Pancreas (tissue), 10 donors: ENCODE measurements at regions not wholly inside any gene's neighbourhood (a gene's known extent, or its start where the extent isn't known, plus 50 kb on each side); places are given as distances from the start of the nearest gene placed in this dataset.

Source experiments
- ATAC-seq, 4 donors: fragments of 200-7000 bp; cut with Tn5 transposase; one replicate each; pipeline versions ENCODE4 v1.8.0 to v1.9.1; 2020; ENCODE audit warnings: mild to moderate bottlenecking in 4 of 4, moderate library complexity in 4 of 4
- DNase-seq, 6 donors: peaks; one replicate each; pipeline ENCODE4 v3.0.0-alpha.2; 2020
- FAIRE-seq: peaks from 2 replicates; lab custom pipeline; 2012; peaks lifted over from hg19 to GRCh38; lab: Jason Lieb, UNC
- H3K27ac ChIP-seq, 4 donors: fragments of 200-600 bp; sonication (generic); 1 replicate in 3 of 4; 2 replicates in 1 of 4; pipeline versions ENCODE4 v1.5.0 to v1.8.0; 2020
- H3K27me3 ChIP-seq, 4 donors: fragments of 200-600 bp; one replicate each; pipeline ENCODE4 v1.8.0; 2021
- H3K36me3 ChIP-seq, 3 donors: fragments of 200-600 bp; sonication (generic) in 1 of 3; one replicate each; pipeline versions ENCODE4 v1.5.0 to v1.8.0; 2020 to 2021
- H3K4me1 ChIP-seq, 3 donors: fragments of 200-600 bp; one replicate each; pipeline ENCODE4 v1.8.0; 2021
- H3K4me3 ChIP-seq, 4 donors: fragments of 200-600 bp; sonication (generic) in 2 of 4; one replicate each; pipeline versions ENCODE4 v1.5.0 to v1.8.0; 2020 to 2021
- H3K9me3 ChIP-seq, 4 donors: fragments of 200-600 bp; one replicate each; pipeline ENCODE4 v1.8.0; 2021
- WGBS, 2 donors: extraction: QIAGEN DNeasy Blood & Tissue Kit; methylation state at CpG; one replicate each; pipeline ENCODE4 v1.1.7; 2013; 5-methylcytosine and 5-hydroxymethylcytosine counted together
- intact Hi-C, 3 donors: fragments of 100-400 bp; cut with DNase I; formaldehyde crosslinking; loops; one replicate each; pipeline versions ENCODE4 v1.11.1 to v1.14.2; 2022
- TF ChIP-seq, protein P1 (sequence below), 4 donors: fragments of 200-600 bp; sonication (generic) in 3 of 4; IDR thresholded peaks; one replicate each; pipeline versions ENCODE4 v1.5.0 to v1.8.0; 2021; ENCODE audit warnings: antibody characterized with exemption in 4 of 4
- donor health status: healthy with polysubstance abuse.
- donor health status: DM: no; HTN: no; CAD: no; lungs with moderate emphysema.
- donor health status: DM: no; HTN: no; CAD: no.
- donor health status: control.
- donor health status: control.
- donor health status: Bipolar disorder and iron deficiency.
- donor health status: DM: yes; HTN: yes; CAD: no.
- donor health status: DM: no; HTN: no; CAD: no.
- donor health status: DM: no; HTN: no; CAD: no.
- donor health status: DM: yes; HTN: yes; CAD: no.

DNA sequence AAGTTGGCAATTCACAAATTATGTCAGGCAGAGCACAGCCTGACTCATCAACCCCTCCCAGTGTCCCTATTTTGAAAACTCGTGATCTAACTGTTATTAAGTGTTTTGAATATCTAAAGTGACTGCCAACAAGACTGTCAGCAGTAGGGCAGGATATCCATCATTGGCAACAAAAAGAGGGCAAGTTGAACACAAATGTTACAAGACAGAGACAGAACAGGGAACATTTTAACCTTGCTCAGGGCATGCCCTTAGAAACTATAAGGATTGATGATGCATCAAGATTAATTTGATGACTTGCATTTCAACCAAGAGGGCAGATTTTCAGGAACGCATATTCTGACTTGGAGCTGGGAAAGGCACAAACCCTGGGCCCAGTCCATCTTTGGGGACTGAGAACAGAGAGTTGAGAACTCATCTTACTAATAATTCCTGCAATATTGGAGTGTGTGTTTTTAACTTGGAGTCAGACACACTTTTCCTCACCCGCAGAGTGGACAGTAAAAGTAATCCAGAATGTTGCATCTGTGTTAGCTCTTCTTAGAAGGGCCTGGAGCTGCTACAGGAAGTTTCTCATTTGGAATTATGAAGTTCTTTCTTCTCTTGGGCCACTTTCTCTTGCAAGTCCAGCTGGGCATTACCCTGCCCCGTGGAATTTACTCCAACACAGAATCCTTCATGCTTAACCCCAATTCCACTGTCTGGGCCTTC is 317.2 kb downstream of the LTN1 start:
- H3K27ac ChIP-seq: no peak overlapping the region
- no peak overlapping the region for H3K4me3 ChIP-seq
- H3K36me3 ChIP-seq: no peaks in the 10 kb centered on the region
- no peaks in the 10 kb centered on the region for H3K4me1 ChIP-seq
- whole genome bisulfite sequencing, 2 donors: 36 to 65% methylated on average over 4 of the region's 4 CpGs
- TF ChIP-seq, protein P1, sequence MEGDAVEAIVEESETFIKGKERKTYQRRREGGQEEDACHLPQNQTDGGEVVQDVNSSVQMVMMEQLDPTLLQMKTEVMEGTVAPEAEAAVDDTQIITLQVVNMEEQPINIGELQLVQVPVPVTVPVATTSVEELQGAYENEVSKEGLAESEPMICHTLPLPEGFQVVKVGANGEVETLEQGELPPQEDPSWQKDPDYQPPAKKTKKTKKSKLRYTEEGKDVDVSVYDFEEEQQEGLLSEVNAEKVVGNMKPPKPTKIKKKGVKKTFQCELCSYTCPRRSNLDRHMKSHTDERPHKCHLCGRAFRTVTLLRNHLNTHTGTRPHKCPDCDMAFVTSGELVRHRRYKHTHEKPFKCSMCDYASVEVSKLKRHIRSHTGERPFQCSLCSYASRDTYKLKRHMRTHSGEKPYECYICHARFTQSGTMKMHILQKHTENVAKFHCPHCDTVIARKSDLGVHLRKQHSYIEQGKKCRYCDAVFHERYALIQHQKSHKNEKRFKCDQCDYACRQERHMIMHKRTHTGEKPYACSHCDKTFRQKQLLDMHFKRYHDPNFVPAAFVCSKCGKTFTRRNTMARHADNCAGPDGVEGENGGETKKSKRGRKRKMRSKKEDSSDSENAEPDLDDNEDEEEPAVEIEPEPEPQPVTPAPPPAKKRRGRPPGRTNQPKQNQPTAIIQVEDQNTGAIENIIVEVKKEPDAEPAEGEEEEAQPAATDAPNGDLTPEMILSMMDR (IDR thresholded peaks at IDR 0.05): no peak
- FAIRE-seq: no peak
- intact Hi-C loops: no loop called here
- DNase-seq: no peak
- no peaks in the 10 kb centered on the region for H3K9me3 ChIP-seq
- H3K27me3 ChIP-seq: no peaks in the 10 kb centered on the region
- no peak for ATAC-seq

DNA sequence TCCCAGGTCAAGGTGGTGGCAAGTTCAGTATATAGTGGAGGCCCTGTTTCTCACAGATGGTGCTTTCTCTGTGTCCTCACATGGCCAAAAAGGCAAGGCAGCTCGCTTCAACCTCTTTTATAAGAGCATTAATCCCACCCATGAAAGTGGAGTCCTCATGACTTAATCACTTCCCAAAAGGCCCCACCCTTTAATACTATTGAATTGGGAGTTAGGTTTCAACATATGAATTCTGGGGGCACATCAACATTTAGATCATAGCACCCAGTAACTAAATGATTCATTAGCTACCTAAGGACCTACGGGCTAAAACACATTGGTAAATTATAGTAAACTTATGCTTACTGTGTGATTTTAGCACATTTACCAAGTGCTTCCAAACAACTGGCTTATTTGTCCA is 317.9 kb downstream of the LTN1 start:
- FAIRE-seq: no peak
- Histone ChIP-seq H3K27ac (no peak overlapping the region), H3K9me3 (no peaks in the 10 kb centered on the region), H3K27me3 (no peaks in the 10 kb centered on the region), H3K4me1 (no peaks in the 10 kb centered on the region), H3K4me3 (no peak overlapping the region), H3K36me3 (no peaks in the 10 kb centered on the region)
- intact Hi-C loops: no loop called here
- TF ChIP-seq, protein P1 (IDR thresholded peaks at IDR 0.05): no peak
- no peak for ATAC-seq
- 68 to 78% methylated on average over 2 of the region's 2 CpGs for WGBS, 2 donors
- no peak for DNase-seq

DNA sequence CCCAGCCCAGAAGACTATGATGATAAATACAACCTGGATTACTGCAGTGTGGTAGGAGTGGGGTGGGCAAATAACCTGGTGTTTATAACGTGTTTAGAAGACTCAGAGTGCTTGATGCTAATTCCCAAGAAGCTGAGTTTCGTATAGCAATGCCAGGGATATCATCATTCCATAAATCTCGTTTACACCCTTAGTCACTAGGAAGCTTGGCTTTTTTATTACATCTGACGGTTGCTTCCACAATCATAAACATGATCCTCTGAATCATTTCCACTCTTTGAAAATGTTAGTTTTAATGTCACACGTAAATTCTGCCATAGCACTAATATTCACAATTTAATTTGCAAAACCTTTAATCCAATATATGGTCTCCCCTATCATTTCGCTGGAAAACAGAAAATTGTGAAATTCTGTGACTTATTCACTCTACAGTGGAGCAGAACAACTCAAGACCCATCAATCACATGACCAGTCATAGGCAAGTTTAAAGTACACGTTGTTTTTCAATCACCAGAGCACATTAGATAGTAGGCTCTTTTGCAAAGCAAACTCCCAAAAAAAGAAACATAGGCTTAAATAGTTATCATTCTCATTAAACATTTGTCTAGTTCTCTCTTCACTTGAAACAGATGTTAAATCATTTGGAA is 321.0 kb downstream of the LTN1 start:
- WGBS, 2 donors: 57 to 58% methylated on average over 7 of the region's 7 CpGs
- Histone ChIP-seq H3K36me3 (no peaks in the 10 kb centered on the region), H3K9me3 (no peaks in the 10 kb centered on the region), H3K27ac (no peak overlapping the region), H3K4me3 (no peak overlapping the region), H3K4me1 (no peaks in the 10 kb centered on the region), H3K27me3 (no peaks in the 10 kb centered on the region)
- ATAC-seq (no peak), FAIRE-seq (no peak), DNase-seq (no peak)
- intact Hi-C loops: no loop called here
- TF ChIP-seq, protein P1 (IDR thresholded peaks at IDR 0.05): no peak

DNA sequence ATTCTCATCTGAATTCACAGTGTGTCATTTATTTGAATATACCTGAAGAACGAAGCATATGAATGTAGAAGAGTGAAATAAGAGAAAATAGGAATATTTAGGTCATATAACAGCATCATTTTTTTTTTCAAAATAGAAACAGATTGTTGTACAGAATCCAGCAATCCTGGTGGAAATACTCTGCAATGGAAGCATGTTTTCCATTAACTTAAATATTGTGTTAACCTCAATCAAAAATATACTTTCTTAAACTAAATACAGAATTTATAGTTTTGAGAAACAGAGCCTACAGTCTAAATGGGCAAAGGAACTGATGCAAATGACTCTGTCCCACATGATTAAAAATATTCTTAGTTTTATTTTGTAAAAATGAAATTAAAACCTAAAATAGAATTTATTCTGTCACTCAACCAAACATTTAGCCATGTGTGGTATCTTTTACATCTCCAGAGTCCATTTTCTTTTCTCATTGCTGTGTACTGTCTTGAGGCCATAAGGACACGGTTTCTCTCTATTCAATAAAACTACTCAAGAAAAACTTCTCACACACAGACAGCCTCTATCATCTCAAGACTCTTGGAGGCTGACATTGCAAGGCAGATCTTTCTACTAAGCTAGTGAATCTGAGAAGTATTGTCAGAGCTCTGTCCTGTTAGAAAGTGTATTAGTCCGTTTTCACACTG is 322.6 kb downstream of the LTN1 start:
- intact Hi-C loops: no loop called here
- no peaks in the 10 kb centered on the region for H3K27me3 ChIP-seq
- TF ChIP-seq, protein P1 (IDR thresholded peaks at IDR 0.05): no peak
- WGBS, 2 donors: 61 to 70% methylated on average over 3 of the region's 3 CpGs
- ATAC-seq: no peak
- no peak overlapping the region for H3K4me3 ChIP-seq
- no peak for FAIRE-seq
- no peaks in the 10 kb centered on the region for H3K9me3 ChIP-seq
- DNase-seq: no peak
- H3K36me3 ChIP-seq: no peaks in the 10 kb centered on the region
- H3K4me1 ChIP-seq: no peaks in the 10 kb centered on the region
- no peak overlapping the region for H3K27ac ChIP-seq
